22Rv1 (cell line): ENCODE measurements at regions not wholly inside any gene's neighbourhood (a gene's known extent, or its start where the extent isn't known, plus 50 kb on each side); places are given as distances from the start of the nearest gene placed in this dataset.

Experiments
- H3K27ac ChIP-seq: fragments of 450-650 bp; 2 replicates; pipeline ENCODE4 v1.5.1; 2017
- CTCF ChIP-seq: fragments of 450-650 bp; IDR thresholded peaks from 2 replicates; pipeline ENCODE4 v1.5.1; 2017; ENCODE audit warnings: mild to moderate bottlenecking
- ZFX ChIP-seq: fragments of 450-650 bp; IDR thresholded peaks from 2 replicates; pipeline ENCODE4 v1.6.1; 2017; ENCODE audit warnings: antibody characterized with exemption, borderline replicate concordance

GRCh38 chr2:2800001-2800400 lies 468.9 kb upstream of the MYT1L start:
- no peak overlapping the region for H3K27ac ChIP-seq
- TF ChIP-seq ZFX (no peak), CTCF (no peak)

GRCh38 chr2:2799151-2799697 lies 468.1 kb upstream of the MYT1L start:
- no peak overlapping the region for H3K27ac ChIP-seq
- no peak for TF ChIP-seq CTCF
- no peak for TF ChIP-seq ZFX

GRCh38 chr2:2798337-2798736 lies 467.3 kb upstream of the MYT1L start:
- H3K27ac ChIP-seq, result no peak overlapping the region
- no peak for TF ChIP-seq CTCF
- no peak for TF ChIP-seq ZFX

GRCh38 chr2:2797797-2798196 lies 466.7 kb upstream of the MYT1L start:
- no peak overlapping the region for H3K27ac ChIP-seq
- no peak for TF ChIP-seq CTCF
- no peak for TF ChIP-seq ZFX

- H3K27ac ChIP-seq, result no peak overlapping the region
- no peak for TF ChIP-seq CTCF
- no peak for TF ChIP-seq ZFX
These were observed 465.1 kb upstream of the MYT1L start for GRCh38 chr2:2796207-2796606.

GRCh38 chr2:2795438-2796091 lies 464.5 kb upstream of the MYT1L start:
- H3K27ac ChIP-seq, result no peak overlapping the region
- no peak for TF ChIP-seq CTCF
- TF ChIP-seq ZFX, result no peak

GRCh38 chr2:2793925-2794560 lies 463.0 kb upstream of the MYT1L start:
- no peak overlapping the region for H3K27ac ChIP-seq
- TF ChIP-seq ZFX (no peak), CTCF (no peak)
